ENCODE measurements at regions not wholly inside any gene's neighbourhood (a gene's known extent, or its start where the extent isn't known, plus 50 kb on each side); places are given as distances from the start of the nearest gene placed in this dataset.

GRCh38 chr13:67367399-67367798 lies 137.3 kb upstream of the PCDH9 start:
- TF ChIP-seq TCF12 (IDR thresholded peaks at IDR 0.05; ENCODE audit: low read depth): no peak
- TF ChIP-seq CEBPB (IDR thresholded peaks at IDR 0.05): no peak
- no peak for TF ChIP-seq TEAD4 (IDR thresholded peaks at IDR 0.05)
- no peak for TF ChIP-seq FOXM1 (IDR thresholded peaks at IDR 0.05; ENCODE audit: borderline replicate concordance, low read depth)
- TF ChIP-seq RAD21 (IDR thresholded peaks at IDR 0.05; ENCODE audit: low read depth): no peak
- TF ChIP-seq EP300 (IDR thresholded peaks at IDR 0.05; ENCODE audit: borderline replicate concordance): no peak
- TF ChIP-seq NFIC (IDR thresholded peaks at IDR 0.05): no peak
- no peak for TF ChIP-seq TAF1 (IDR thresholded peaks at IDR 0.05; ENCODE audit: low read depth)
- TF ChIP-seq EGR1 (IDR thresholded peaks at IDR 0.05): no peak
- TF ChIP-seq MAX (IDR thresholded peaks at IDR 0.05): no peak
- no peak for TF ChIP-seq YY1 (IDR thresholded peaks at IDR 0.05; ENCODE audit: low read depth)
- TF ChIP-seq USF1 (IDR thresholded peaks at IDR 0.05): no peak
- no peak for TF ChIP-seq ZBTB7A (IDR thresholded peaks at IDR 0.05; ENCODE audit: low read depth)
- no peak for TF ChIP-seq CREB1 (IDR thresholded peaks at IDR 0.05; ENCODE audit: low read depth)
- no peak for TF ChIP-seq REST (IDR thresholded peaks at IDR 0.05; ENCODE audit: low read depth)

- no peak for TF ChIP-seq YY1 (IDR thresholded peaks at IDR 0.05; ENCODE audit: low read depth)
- no peak for TF ChIP-seq USF1 (IDR thresholded peaks at IDR 0.05)
- peak; percentile 37; the same call in 1 of the 2 replicates for TF ChIP-seq NFIC (IDR thresholded peaks at IDR 0.05)
- no peak for TF ChIP-seq TCF12 (IDR thresholded peaks at IDR 0.05; ENCODE audit: low read depth)
- no peak for TF ChIP-seq REST (IDR thresholded peaks at IDR 0.05; ENCODE audit: low read depth)
- TF ChIP-seq CEBPB (IDR thresholded peaks at IDR 0.05): no peak
These were observed 136.4 kb upstream of the PCDH9 start for GRCh38 chr13:67366533-67366932.

GRCh38 chr13:67355812-67356476 lies 125.8 kb upstream of the PCDH9 start:
- TF ChIP-seq RAD21 (IDR thresholded peaks at IDR 0.05; ENCODE audit: low read depth) (no peak), NFIC (IDR thresholded peaks at IDR 0.05) (no peak), USF1 (IDR thresholded peaks at IDR 0.05) (no peak), CREB1 (IDR thresholded peaks at IDR 0.05; ENCODE audit: low read depth) (no peak), ZBTB7A (IDR thresholded peaks at IDR 0.05; ENCODE audit: low read depth) (no peak), TCF12 (IDR thresholded peaks at IDR 0.05; ENCODE audit: low read depth) (no peak), REST (IDR thresholded peaks at IDR 0.05; ENCODE audit: low read depth) (no peak), YY1 (IDR thresholded peaks at IDR 0.05; ENCODE audit: low read depth) (no peak), FOXM1 (IDR thresholded peaks at IDR 0.05; ENCODE audit: borderline replicate concordance, low read depth) (no peak), EGR1 (IDR thresholded peaks at IDR 0.05) (no peak), EP300 (IDR thresholded peaks at IDR 0.05; ENCODE audit: borderline replicate concordance) (no peak), CEBPB (IDR thresholded peaks at IDR 0.05) (no peak), TEAD4 (IDR thresholded peaks at IDR 0.05) (no peak), TAF1 (IDR thresholded peaks at IDR 0.05; ENCODE audit: low read depth) (no peak), MAX (IDR thresholded peaks at IDR 0.05) (no peak)

GRCh38 chr13:67353941-67354340 lies 123.8 kb upstream of the PCDH9 start:
- TF ChIP-seq RAD21 (IDR thresholded peaks at IDR 0.05; ENCODE audit: low read depth) (no peak), REST (IDR thresholded peaks at IDR 0.05; ENCODE audit: low read depth) (no peak), EGR1 (IDR thresholded peaks at IDR 0.05) (no peak), EP300 (IDR thresholded peaks at IDR 0.05; ENCODE audit: borderline replicate concordance) (no peak), TAF1 (IDR thresholded peaks at IDR 0.05; ENCODE audit: low read depth) (no peak), ZBTB7A (IDR thresholded peaks at IDR 0.05; ENCODE audit: low read depth) (no peak), FOXM1 (IDR thresholded peaks at IDR 0.05; ENCODE audit: borderline replicate concordance, low read depth) (no peak), CREB1 (IDR thresholded peaks at IDR 0.05; ENCODE audit: low read depth) (no peak), USF1 (IDR thresholded peaks at IDR 0.05) (no peak), MAX (IDR thresholded peaks at IDR 0.05) (no peak)
